ENCODE measurements at regions not wholly inside any gene's neighbourhood (a gene's known extent, or its start where the extent isn't known, plus 50 kb on each side); places are given as distances from the start of the nearest gene placed in this dataset.

DNA sequence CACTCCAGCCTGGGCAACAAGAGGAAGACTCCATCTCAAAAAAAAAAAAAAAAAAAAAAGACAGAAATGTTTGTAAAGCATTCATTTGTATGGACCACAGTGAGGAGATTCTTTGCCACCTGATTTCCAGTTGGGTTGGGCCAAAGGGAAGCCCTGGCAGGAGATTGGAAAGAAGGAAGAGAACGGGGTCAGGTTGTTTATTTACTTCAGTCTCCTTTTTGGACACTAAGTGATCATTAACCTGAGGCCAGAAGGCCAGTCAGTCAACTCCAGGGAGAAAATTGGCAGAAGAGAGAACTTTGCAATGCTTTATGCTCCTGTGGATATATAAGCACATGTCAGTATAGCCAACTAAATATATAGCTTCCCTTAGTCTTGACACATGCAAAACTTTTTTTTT, 85.9 kb downstream of the NTMT2 start:
- TF ChIP-seq, protein P1, sequence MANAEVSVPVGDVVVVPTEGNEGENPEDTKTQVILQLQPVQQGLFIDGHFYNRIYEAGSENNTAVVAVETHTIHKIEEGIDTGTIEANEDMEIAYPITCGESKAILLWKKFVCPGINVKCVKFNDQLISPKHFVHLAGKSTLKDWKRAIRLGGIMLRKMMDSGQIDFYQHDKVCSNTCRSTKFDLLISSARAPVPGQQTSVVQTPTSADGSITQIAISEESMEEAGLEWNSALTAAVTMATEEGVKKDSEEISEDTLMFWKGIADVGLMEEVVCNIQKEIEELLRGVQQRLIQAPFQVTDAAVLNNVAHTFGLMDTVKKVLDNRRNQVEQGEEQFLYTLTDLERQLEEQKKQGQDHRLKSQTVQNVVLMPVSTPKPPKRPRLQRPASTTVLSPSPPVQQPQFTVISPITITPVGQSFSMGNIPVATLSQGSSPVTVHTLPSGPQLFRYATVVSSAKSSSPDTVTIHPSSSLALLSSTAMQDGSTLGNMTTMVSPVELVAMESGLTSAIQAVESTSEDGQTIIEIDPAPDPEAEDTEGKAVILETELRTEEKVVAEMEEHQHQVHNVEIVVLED (CRISPR knock-in tag; IDR thresholded peaks at IDR 0.05), result no peak
- TF ChIP-seq RBM22 (IDR thresholded peaks at IDR 0.05; ENCODE audit: low read depth, low read length, poor library complexity, severe bottlenecking) (no peak), RBM14 (IDR thresholded peaks at IDR 0.05; ENCODE audit: borderline replicate concordance, insufficient read depth, low read depth, low read length) (no peak), ZFP36 (IDR thresholded peaks at IDR 0.05; ENCODE audit: low read depth, low read length, partially characterized antibody) (no peak), CREBBP (IDR thresholded peaks at IDR 0.05; ENCODE audit: low read depth, low read length) (no peak), RNF2 (IDR thresholded peaks at IDR 0.05) (no peak)
- TF ChIP-seq, protein P2, sequence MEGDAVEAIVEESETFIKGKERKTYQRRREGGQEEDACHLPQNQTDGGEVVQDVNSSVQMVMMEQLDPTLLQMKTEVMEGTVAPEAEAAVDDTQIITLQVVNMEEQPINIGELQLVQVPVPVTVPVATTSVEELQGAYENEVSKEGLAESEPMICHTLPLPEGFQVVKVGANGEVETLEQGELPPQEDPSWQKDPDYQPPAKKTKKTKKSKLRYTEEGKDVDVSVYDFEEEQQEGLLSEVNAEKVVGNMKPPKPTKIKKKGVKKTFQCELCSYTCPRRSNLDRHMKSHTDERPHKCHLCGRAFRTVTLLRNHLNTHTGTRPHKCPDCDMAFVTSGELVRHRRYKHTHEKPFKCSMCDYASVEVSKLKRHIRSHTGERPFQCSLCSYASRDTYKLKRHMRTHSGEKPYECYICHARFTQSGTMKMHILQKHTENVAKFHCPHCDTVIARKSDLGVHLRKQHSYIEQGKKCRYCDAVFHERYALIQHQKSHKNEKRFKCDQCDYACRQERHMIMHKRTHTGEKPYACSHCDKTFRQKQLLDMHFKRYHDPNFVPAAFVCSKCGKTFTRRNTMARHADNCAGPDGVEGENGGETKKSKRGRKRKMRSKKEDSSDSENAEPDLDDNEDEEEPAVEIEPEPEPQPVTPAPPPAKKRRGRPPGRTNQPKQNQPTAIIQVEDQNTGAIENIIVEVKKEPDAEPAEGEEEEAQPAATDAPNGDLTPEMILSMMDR (IDR thresholded peaks at IDR 0.05 in 2 of 3, conservative IDR thresholded peaks at IDR 0.05 in 1 of 3; ENCODE audit: insufficient read depth in 2 of 3, low read depth in 1 of 3, low read length in 3 of 3), result no peak
- TF ChIP-seq, protein P3, sequence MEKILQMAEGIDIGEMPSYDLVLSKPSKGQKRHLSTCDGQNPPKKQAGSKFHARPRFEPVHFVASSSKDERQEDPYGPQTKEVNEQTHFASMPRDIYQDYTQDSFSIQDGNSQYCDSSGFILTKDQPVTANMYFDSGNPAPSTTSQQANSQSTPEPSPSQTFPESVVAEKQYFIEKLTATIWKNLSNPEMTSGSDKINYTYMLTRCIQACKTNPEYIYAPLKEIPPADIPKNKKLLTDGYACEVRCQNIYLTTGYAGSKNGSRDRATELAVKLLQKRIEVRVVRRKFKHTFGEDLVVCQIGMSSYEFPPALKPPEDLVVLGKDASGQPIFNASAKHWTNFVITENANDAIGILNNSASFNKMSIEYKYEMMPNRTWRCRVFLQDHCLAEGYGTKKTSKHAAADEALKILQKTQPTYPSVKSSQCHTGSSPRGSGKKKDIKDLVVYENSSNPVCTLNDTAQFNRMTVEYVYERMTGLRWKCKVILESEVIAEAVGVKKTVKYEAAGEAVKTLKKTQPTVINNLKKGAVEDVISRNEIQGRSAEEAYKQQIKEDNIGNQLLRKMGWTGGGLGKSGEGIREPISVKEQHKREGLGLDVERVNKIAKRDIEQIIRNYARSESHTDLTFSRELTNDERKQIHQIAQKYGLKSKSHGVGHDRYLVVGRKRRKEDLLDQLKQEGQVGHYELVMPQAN (IDR thresholded peaks at IDR 0.05; ENCODE audit: borderline replicate concordance), result no peak
- TF ChIP-seq, protein P4, sequence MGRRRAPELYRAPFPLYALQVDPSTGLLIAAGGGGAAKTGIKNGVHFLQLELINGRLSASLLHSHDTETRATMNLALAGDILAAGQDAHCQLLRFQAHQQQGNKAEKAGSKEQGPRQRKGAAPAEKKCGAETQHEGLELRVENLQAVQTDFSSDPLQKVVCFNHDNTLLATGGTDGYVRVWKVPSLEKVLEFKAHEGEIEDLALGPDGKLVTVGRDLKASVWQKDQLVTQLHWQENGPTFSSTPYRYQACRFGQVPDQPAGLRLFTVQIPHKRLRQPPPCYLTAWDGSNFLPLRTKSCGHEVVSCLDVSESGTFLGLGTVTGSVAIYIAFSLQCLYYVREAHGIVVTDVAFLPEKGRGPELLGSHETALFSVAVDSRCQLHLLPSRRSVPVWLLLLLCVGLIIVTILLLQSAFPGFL (CRISPR knock-in tag; IDR thresholded peaks at IDR 0.05), result no peak
